Esophagus muscularis mucosa (tissue), 4 donors: ENCODE measurements at regions not wholly inside any gene's neighbourhood (a gene's known extent, or its start where the extent isn't known, plus 50 kb on each side); places are given as distances from the start of the nearest gene placed in this dataset.

Source experiments
- DNase-seq: peaks from one replicate; pipeline ENCODE4 v3.0.0-alpha.2; 2017; ENCODE audit errors: extremely low spot score
- H3K27ac ChIP-seq, 4 donors: fragments of 200-600 bp; sonication (generic); replicated peaks in 1 of 4; 1 replicate in 3 of 4; 2 replicates in 1 of 4; pipeline ENCODE4 v1.5.1; 2016 to 2019; ENCODE audit warnings: mild to moderate bottlenecking in 1 of 4
- H3K27me3 ChIP-seq, 4 donors: fragments of 200-600 bp; sonication (generic); one replicate each; pipeline versions ENCODE4 v1.5.1 to v1.6.0; 2016 to 2019
- H3K36me3 ChIP-seq, 4 donors: fragments of 200-600 bp; sonication (generic); one replicate each; pipeline ENCODE4 v1.5.1; 2016 to 2019
- H3K4me1 ChIP-seq, 4 donors: fragments of 200-600 bp; sonication (generic); one replicate each; pipeline ENCODE4 v1.5.1; 2016 to 2019
- H3K4me3 ChIP-seq, 4 donors: fragments of 200-600 bp; sonication (generic); 1 replicate in 2 of 4; 2 replicates in 2 of 4; pipeline ENCODE4 v1.5.1; 2016 to 2019; ENCODE audit warnings: mild to moderate bottlenecking in 4 of 4, moderate library complexity in 1 of 4
- H3K9me3 ChIP-seq, 4 donors: fragments of 200-600 bp; sonication (generic); 1 replicate in 3 of 4; 2 replicates in 1 of 4; pipeline ENCODE4 v1.5.1; 2016 to 2019
- CTCF ChIP-seq, 3 experiments: fragments of 200-600 bp in 2 of 3; fragments of 450-650 bp in 1 of 3; sonication (generic) in 2 of 3; IDR thresholded peaks; one replicate each; pipeline ENCODE4 v1.5.1; 2017 to 2019; ENCODE audit warnings: antibody characterized with exemption in 3 of 3, mild to moderate bottlenecking in 2 of 3, moderate library complexity in 1 of 3
- EP300 ChIP-seq: sonication (generic); formaldehyde crosslinking; IDR thresholded peaks from one replicate; pipeline ENCODE4 v1.6.1; 2017; ENCODE audit warnings: antibody characterized with exemption
- POLR2A ChIP-seq: fragments of 450-650 bp; IDR thresholded peaks from one replicate; pipeline ENCODE4 v1.6.1; 2017; ENCODE audit warnings: antibody characterized with exemption, moderate library complexity, mild to moderate bottlenecking, low read depth
- POLR2AphosphoS5 ChIP-seq, 2 donors: sonication (generic); formaldehyde crosslinking; IDR thresholded peaks; one replicate each; pipeline ENCODE4 v1.6.1; 2017; ENCODE audit warnings: antibody characterized with exemption in 2 of 2
- WGBS: methylation state at CpG from one replicate; pipeline ENCODE4 v1.1.5; 2018; 5-methylcytosine and 5-hydroxymethylcytosine counted together
- intact Hi-C: fragments of 100-400 bp; cut with DNase I; formaldehyde crosslinking; loops from one replicate; pipeline ENCODE4 v1.15.1; 2023

GRCh38 chr18:57231864-57232263, 85.0 kb downstream of the BOD1L2 start:
- H3K36me3 ChIP-seq: no peaks in the 10 kb centered on the region
- 76% methylated on average over 3 of the region's 3 CpGs for WGBS
- TF ChIP-seq POLR2AphosphoS5 (IDR thresholded peaks at IDR 0.05): no peak
- TF ChIP-seq EP300: no peak
- no peak for TF ChIP-seq CTCF (IDR thresholded peaks at IDR 0.05)
- TF ChIP-seq POLR2A: no peak
- no peak for DNase-seq
- H3K4me1 ChIP-seq: no peaks in the 10 kb centered on the region
- intact Hi-C loops: no loop called here
- H3K27me3 ChIP-seq: peaks cover 0 to 4% (median 0%) of the 10 kb centered on the region in 4 donors
- H3K9me3 ChIP-seq: no peaks in the 10 kb centered on the region
- no peak overlapping the region for H3K27ac ChIP-seq
- H3K4me3 ChIP-seq: no peak overlapping the region

- WGBS: 62% methylated on average over 9 of the region's 9 CpGs
- no peak for DNase-seq
- TF ChIP-seq POLR2A (no peak), EP300 (no peak), POLR2AphosphoS5 (IDR thresholded peaks at IDR 0.05) (no peak), CTCF (IDR thresholded peaks at IDR 0.05) (no peak)
- Histone ChIP-seq H3K36me3 (no peaks in the 10 kb centered on the region), H3K27me3 (peaks cover 0 to 4% (median 0%) of the 10 kb centered on the region in 4 donors), H3K4me3 (no peak overlapping the region), H3K27ac (no peak overlapping the region), H3K4me1 (no peaks in the 10 kb centered on the region), H3K9me3 (no peaks in the 10 kb centered on the region)
- intact Hi-C loops: no loop called here
Measured at GRCh38 chr18:57234346-57234745, 87.5 kb downstream of the BOD1L2 start.

- H3K9me3 ChIP-seq: no peaks in the 10 kb centered on the region
- H3K36me3 ChIP-seq: no peaks in the 10 kb centered on the region
- no peaks in the 10 kb centered on the region for H3K4me1 ChIP-seq
- WGBS: 75% methylated on average over 3 of the region's 3 CpGs
- H3K27ac ChIP-seq: no peak overlapping the region
- no peak for DNase-seq
- H3K27me3 ChIP-seq: no peaks in the 10 kb centered on the region
- H3K4me3 ChIP-seq: no peak overlapping the region
- TF ChIP-seq CTCF (IDR thresholded peaks at IDR 0.05) (no peak), POLR2A (no peak), POLR2AphosphoS5 (IDR thresholded peaks at IDR 0.05) (no peak), EP300 (no peak)
- intact Hi-C loops: no loop called here
Measured at GRCh38 chr18:57241869-57242268, 95.0 kb downstream of the BOD1L2 start.

DNA sequence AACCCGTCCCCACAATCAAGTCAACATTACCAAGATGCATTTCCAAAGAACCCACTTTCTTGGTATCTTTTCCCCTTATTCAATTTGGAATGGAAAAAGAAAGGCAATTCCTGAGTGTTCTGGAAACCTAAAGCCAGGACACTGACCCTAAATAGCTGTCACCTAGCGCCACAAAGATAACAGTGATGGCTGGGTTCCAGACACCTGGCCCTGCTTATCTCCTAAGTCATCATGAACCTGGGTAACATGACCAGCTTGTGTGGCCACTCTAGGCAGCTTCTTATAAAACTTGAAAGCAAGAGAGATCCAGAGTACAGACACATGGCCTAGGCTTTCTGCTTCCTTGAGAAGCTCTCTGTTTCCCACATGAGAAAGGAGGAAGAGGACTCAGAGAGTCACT, 95.4 kb downstream of the BOD1L2 start:
- H3K9me3 ChIP-seq: no peaks in the 10 kb centered on the region
- no peak overlapping the region for H3K4me3 ChIP-seq
- no peak for TF ChIP-seq EP300
- TF ChIP-seq CTCF (IDR thresholded peaks at IDR 0.05): no peak
- no peak for TF ChIP-seq POLR2A
- no peak for TF ChIP-seq POLR2AphosphoS5 (IDR thresholded peaks at IDR 0.05)
- no peaks in the 10 kb centered on the region for H3K36me3 ChIP-seq
- H3K27me3 ChIP-seq: no peaks in the 10 kb centered on the region
- no peak for DNase-seq
- H3K4me1 ChIP-seq: no peaks in the 10 kb centered on the region
- WGBS: 89% methylated on average over 2 of the region's 2 CpGs
- H3K27ac ChIP-seq: no peak overlapping the region
- intact Hi-C loops: no loop called here

DNA sequence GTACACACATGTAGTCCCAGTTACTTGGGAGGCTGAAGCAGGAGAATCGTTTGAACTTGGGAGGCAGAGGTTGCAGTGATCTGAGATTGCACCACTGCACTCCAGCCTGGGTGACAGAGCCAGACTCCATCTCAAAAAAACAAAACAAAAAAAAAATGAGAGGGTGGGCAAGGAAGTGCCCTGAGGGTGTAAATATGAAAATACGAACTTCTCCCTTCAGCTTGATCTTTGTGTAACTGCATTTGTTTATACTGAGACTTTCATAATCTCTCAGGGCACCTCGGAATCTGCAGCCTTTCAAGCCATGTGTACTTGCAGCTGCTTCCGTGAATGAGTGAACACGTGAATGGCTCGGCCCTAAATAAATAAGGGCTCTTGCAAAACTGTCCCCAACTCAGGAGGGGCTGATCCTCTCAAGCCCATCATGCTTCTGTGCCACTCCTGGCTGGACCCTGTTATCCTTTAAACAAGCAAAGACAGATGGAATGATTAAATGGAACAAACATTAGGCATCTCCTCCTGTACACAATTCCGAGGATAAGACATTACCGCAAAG, 96.8 kb downstream of the BOD1L2 start:
- Histone ChIP-seq H3K4me1 (no peaks in the 10 kb centered on the region), H3K27ac (no peak overlapping the region), H3K9me3 (no peaks in the 10 kb centered on the region), H3K4me3 (no peak overlapping the region), H3K27me3 (no peaks in the 10 kb centered on the region), H3K36me3 (no peaks in the 10 kb centered on the region)
- no peak for TF ChIP-seq CTCF (IDR thresholded peaks at IDR 0.05)
- TF ChIP-seq POLR2A: no peak
- no peak for TF ChIP-seq EP300
- no peak for TF ChIP-seq POLR2AphosphoS5 (IDR thresholded peaks at IDR 0.05)
- DNase-seq: no peak
- 57% methylated on average over 8 of the region's 8 CpGs for WGBS
- intact Hi-C loops: no loop called here
